ENCODE measurements at regions not wholly inside any gene's neighbourhood (a gene's known extent, or its start where the extent isn't known, plus 50 kb on each side); places are given as distances from the start of the nearest gene placed in this dataset.

GRCh38 chr3:99526921-99527320, 111.5 kb upstream of the COL8A1 start:
- DNase-seq (ENCODE audit: insufficient read length, low spot score), result no peak
- FAIRE-seq, result no peak
- TF ChIP-seq POLR2A (IDR thresholded peaks at IDR 0.05; ENCODE audit: low read depth, low read length) (no peak), TAF1 (IDR thresholded peaks at IDR 0.05; ENCODE audit: low read depth, low read length) (no peak), SPI1 (IDR thresholded peaks at IDR 0.05; ENCODE audit: low read depth, low read length) (no peak), POLR2AphosphoS5 (IDR thresholded peaks at IDR 0.05; ENCODE audit: low read depth, low read length) (no peak), POU2F2 (IDR thresholded peaks at IDR 0.05; ENCODE audit: low read depth, low read length) (no peak), PAX5 (IDR thresholded peaks at IDR 0.05; ENCODE audit: insufficient read depth, low read length, severe bottlenecking) (no peak)

DNA sequence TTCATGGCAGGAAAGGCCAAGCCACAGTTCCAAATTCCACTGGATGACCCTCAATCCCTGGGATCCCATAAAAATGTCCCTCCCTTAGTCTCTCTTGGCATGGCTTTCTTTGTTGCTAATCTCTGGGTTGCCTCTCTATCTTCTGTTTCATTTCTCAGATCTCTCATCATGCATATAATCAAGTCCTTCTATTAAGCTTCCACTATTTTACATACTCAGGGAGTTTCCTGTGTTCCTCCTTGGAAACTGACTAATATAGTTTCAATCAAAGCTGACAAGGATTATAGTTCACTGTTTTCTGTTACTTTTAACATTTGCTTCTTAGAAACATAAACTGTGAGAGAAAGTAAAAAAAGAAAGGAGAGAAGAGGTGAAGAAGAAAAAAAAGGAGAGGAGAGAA, 113.8 kb upstream of the COL8A1 start:
- DNase-seq (ENCODE audit: insufficient read length, low spot score), result no peak
- FAIRE-seq, result no peak
- no peak for TF ChIP-seq TAF1 (IDR thresholded peaks at IDR 0.05; ENCODE audit: low read depth, low read length)
- TF ChIP-seq PAX5 (IDR thresholded peaks at IDR 0.05; ENCODE audit: insufficient read depth, low read length, severe bottlenecking), result no peak
- TF ChIP-seq SPI1 (IDR thresholded peaks at IDR 0.05; ENCODE audit: low read depth, low read length), result no peak
- no peak for TF ChIP-seq POLR2AphosphoS5 (IDR thresholded peaks at IDR 0.05; ENCODE audit: low read depth, low read length)
- TF ChIP-seq POLR2A (IDR thresholded peaks at IDR 0.05; ENCODE audit: low read depth, low read length), result no peak
- no peak for TF ChIP-seq POU2F2 (IDR thresholded peaks at IDR 0.05; ENCODE audit: low read depth, low read length)

DNA sequence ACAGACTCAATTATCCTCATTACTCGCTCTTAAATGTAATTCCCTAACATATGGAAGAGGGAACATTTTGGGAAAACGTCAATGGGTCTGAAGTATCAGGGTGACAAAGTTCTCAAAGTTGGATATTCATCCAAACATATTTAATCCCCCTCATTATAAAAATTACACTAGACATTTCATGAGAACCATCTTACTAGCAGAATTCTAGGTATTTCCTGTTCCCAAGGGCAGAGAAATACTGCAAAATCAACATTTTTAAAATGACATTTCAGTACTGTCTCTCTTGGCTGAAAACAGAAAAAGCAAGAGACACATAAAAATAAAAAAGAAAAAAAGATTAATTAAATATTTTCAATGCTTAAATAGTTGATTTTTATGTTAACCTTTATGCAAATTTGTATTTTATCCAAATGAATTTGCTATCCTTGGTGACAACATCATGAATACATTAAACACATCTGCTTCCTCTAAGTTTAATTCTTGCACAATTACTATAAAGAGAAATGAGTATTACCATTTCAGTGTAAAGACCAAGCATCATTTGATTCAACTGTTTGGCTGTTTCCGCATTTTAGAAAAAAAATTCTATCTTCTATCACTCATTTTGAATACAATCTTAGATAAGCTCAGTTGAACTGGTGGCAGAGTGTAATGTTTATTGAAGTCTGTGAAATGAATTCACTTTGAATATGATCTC, 114.8 kb upstream of the COL8A1 start:
- TF ChIP-seq POLR2A (IDR thresholded peaks at IDR 0.05; ENCODE audit: low read depth, low read length) (no peak), POLR2AphosphoS5 (IDR thresholded peaks at IDR 0.05; ENCODE audit: low read depth, low read length) (no peak), POU2F2 (IDR thresholded peaks at IDR 0.05; ENCODE audit: low read depth, low read length) (no peak), SPI1 (IDR thresholded peaks at IDR 0.05; ENCODE audit: low read depth, low read length) (no peak), TAF1 (IDR thresholded peaks at IDR 0.05; ENCODE audit: low read depth, low read length) (no peak), PAX5 (IDR thresholded peaks at IDR 0.05; ENCODE audit: insufficient read depth, low read length, severe bottlenecking) (no peak)
- DNase-seq (ENCODE audit: insufficient read length, low spot score) (no peak), FAIRE-seq (no peak)

DNA sequence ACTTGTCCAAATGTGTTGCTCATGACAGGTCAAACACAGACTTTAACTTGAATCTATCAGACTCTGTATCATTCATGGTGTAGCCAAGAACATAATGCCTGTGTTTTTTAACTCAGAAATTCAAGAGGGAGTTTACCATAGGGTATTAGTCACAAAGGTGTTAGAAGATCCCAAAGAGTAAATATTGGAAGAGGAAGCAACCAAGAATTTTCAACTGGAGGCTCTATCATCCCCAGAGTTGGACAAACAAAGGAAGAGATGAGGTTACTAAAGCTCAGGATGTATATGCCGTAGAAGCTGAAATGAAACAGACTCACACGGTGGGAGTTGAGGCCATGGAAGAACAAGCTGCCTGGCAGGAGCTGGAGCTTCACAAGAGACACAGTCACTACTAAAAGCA, 116.2 kb upstream of the COL8A1 start:
- FAIRE-seq (no peak), DNase-seq (ENCODE audit: insufficient read length, low spot score) (no peak)
- TF ChIP-seq POLR2A (IDR thresholded peaks at IDR 0.05; ENCODE audit: low read depth, low read length), result no peak

DNA sequence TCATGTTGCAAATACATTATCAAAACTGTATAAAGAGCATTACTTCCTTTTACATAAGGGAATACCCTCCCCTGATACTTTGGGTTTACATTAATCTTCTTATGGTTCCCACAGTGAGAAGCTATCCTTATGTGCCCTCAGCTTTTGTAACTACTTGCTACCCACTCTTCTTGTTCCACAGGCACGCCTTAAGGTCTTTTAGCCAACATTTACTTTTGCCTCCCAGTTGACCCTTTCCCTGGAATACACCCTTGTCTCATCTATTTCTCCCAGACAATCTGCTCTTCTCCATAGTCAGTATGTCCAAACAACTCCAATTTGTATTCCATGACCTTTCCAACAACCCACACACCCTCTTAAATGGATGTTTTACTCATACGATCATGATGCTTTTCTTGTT, 116.8 kb upstream of the COL8A1 start:
- DNase-seq (ENCODE audit: insufficient read length, low spot score), result no peak
- no peak for TF ChIP-seq SPI1 (IDR thresholded peaks at IDR 0.05; ENCODE audit: low read depth, low read length)
- TF ChIP-seq POU2F2 (IDR thresholded peaks at IDR 0.05; ENCODE audit: low read depth, low read length), result no peak
- no peak for TF ChIP-seq POLR2A (IDR thresholded peaks at IDR 0.05; ENCODE audit: low read depth, low read length)
- no peak for TF ChIP-seq POLR2AphosphoS5 (IDR thresholded peaks at IDR 0.05; ENCODE audit: low read depth, low read length)
- no peak for TF ChIP-seq TAF1 (IDR thresholded peaks at IDR 0.05; ENCODE audit: low read depth, low read length)
- no peak for TF ChIP-seq PAX5 (IDR thresholded peaks at IDR 0.05; ENCODE audit: insufficient read depth, low read length, severe bottlenecking)
- no peak for FAIRE-seq

GRCh38 chr3:99520513-99520912, 117.9 kb upstream of the COL8A1 start:
- no peak for DNase-seq (ENCODE audit: insufficient read length, low spot score)
- no peak for TF ChIP-seq TAF1 (IDR thresholded peaks at IDR 0.05; ENCODE audit: low read depth, low read length)
- no peak for TF ChIP-seq PAX5 (IDR thresholded peaks at IDR 0.05; ENCODE audit: insufficient read depth, low read length, severe bottlenecking)
- TF ChIP-seq POLR2A (IDR thresholded peaks at IDR 0.05; ENCODE audit: low read depth, low read length), result no peak
- no peak for TF ChIP-seq SPI1 (IDR thresholded peaks at IDR 0.05; ENCODE audit: low read depth, low read length)
- no peak for TF ChIP-seq POLR2AphosphoS5 (IDR thresholded peaks at IDR 0.05; ENCODE audit: low read depth, low read length)
- no peak for TF ChIP-seq POU2F2 (IDR thresholded peaks at IDR 0.05; ENCODE audit: low read depth, low read length)
- no peak for FAIRE-seq

GRCh38 chr3:99516936-99517335, 121.5 kb upstream of the COL8A1 start:
- TF ChIP-seq POLR2A (IDR thresholded peaks at IDR 0.05; ENCODE audit: low read depth, low read length) (no peak), POU2F2 (IDR thresholded peaks at IDR 0.05; ENCODE audit: low read depth, low read length) (no peak), PAX5 (IDR thresholded peaks at IDR 0.05; ENCODE audit: insufficient read depth, low read length, severe bottlenecking) (no peak)
- DNase-seq (ENCODE audit: insufficient read length, low spot score) (no peak), FAIRE-seq (no peak)

DNA sequence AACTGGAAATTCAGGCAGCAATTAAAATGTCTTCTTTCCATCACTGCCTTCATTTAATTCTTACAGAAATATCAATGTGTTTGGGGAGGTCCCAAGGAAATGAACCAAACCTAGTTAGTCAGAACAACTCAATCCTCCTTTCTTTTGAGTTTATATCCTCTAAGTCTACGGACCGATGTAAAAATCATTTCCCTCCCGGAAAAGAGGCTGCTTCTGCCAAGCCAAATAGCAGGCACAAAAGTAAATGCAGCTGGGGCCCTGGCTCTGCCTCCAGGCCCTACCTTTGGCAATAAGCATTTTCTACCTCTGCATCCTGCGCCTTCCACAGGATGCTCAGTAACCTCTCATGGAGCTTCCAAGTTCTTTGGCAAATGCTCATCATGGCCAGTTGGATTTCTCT, 122.5 kb upstream of the COL8A1 start:
- TF ChIP-seq POU2F2 (IDR thresholded peaks at IDR 0.05; ENCODE audit: low read depth, low read length) (no peak), SPI1 (IDR thresholded peaks at IDR 0.05; ENCODE audit: low read depth, low read length) (no peak), PAX5 (IDR thresholded peaks at IDR 0.05; ENCODE audit: insufficient read depth, low read length, severe bottlenecking) (no peak), POLR2A (IDR thresholded peaks at IDR 0.05; ENCODE audit: low read depth, low read length) (no peak), TAF1 (IDR thresholded peaks at IDR 0.05; ENCODE audit: low read depth, low read length) (no peak), POLR2AphosphoS5 (IDR thresholded peaks at IDR 0.05; ENCODE audit: low read depth, low read length) (no peak)
- DNase-seq (ENCODE audit: insufficient read length, low spot score) (no peak), FAIRE-seq (no peak)

- no peak for DNase-seq (ENCODE audit: insufficient read length, low spot score)
- TF ChIP-seq POLR2AphosphoS5 (IDR thresholded peaks at IDR 0.05; ENCODE audit: low read depth, low read length), result no peak
- no peak for TF ChIP-seq PAX5 (IDR thresholded peaks at IDR 0.05; ENCODE audit: insufficient read depth, low read length, severe bottlenecking)
- TF ChIP-seq POU2F2 (IDR thresholded peaks at IDR 0.05; ENCODE audit: low read depth, low read length), result no peak
- no peak for TF ChIP-seq SPI1 (IDR thresholded peaks at IDR 0.05; ENCODE audit: low read depth, low read length)
- no peak for TF ChIP-seq TAF1 (IDR thresholded peaks at IDR 0.05; ENCODE audit: low read depth, low read length)
- no peak for TF ChIP-seq POLR2A (IDR thresholded peaks at IDR 0.05; ENCODE audit: low read depth, low read length)
- FAIRE-seq, result no peak
Observed at GRCh38 chr3:99509224-99509623, 129.2 kb upstream of the COL8A1 start.

DNA sequence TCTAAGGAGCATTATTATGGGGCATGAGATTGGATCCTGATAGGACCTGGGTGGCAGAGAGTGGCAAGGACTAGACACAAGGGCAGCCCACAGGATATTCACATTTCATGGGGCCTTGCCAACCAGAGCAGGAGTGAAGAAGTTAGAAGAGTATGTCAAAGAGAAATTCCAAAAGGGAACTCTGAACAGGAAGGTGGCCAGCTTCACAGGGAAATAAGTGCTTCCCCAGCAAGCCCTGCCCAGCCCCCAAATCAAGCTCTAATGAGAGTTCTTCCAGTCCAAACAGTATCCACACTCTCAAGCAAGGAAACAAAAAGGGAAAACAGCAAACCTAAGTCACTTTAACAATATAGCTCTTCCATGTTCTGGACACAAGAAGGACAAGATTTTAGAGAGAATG, 130.2 kb upstream of the COL8A1 start:
- FAIRE-seq, result no peak

More for the DNA sequence above, 130.2 kb upstream of the COL8A1 start:
- DNase-seq (ENCODE audit: insufficient read length, low spot score), result no peak
- no peak for TF ChIP-seq SPI1 (IDR thresholded peaks at IDR 0.05; ENCODE audit: low read depth, low read length)
- TF ChIP-seq POU2F2 (IDR thresholded peaks at IDR 0.05; ENCODE audit: low read depth, low read length), result no peak
